ENCODE measurements at regions not wholly inside any gene's neighbourhood (a gene's known extent, or its start where the extent isn't known, plus 50 kb on each side); places are given as distances from the start of the nearest gene placed in this dataset.

- TF ChIP-seq POLR2A (IDR thresholded peaks at IDR 0.05; ENCODE audit: low read length), result no peak
- TF ChIP-seq GATA1 (IDR thresholded peaks at IDR 0.05; ENCODE audit: low read depth, low read length), result no peak
Observed at GRCh38 chr11:70544067-70544773, 145.9 kb downstream of the CTTN start.

All from erythroblast (primary cell).